Stimulated activated CD4-positive, alpha-beta T cell treated with anti-CD3 and anti-CD28 coated beads, Interleukin-4, amount 100 ng/mL, for 4 hours (primary cell): ENCODE measurements at regions not wholly inside any gene's neighbourhood (a gene's known extent, or its start where the extent isn't known, plus 50 kb on each side); places are given as distances from the start of the nearest gene placed in this dataset.
A peak's percentile ranks its signal among the peaks of the same experiment; 100 is the strongest.

Experiments
- DNase-seq, 2 experiments: peaks; one replicate each; pipeline ENCODE4 v3.0.0-alpha.2; 2020

DNA sequence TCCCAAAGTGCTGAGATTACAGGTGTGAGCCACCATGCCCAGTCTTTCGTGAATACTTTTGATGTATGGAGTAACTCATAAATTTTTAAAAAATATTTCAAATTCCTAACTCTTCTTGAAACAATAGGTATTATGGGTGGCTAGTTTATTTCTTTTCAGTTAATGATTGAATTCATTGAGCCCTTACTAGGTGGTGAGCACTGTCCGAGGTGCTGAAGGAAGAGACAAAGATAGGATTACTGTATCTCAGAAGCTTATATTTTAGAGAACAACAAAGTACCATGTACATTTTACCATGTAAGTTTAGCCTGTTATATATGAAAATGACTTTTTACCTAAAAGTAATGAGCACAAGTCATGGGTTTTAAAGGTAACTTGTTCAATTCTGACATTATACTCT lies 418.3 kb downstream of the NPIPA7 start:
- no peak for DNase-seq

DNA sequence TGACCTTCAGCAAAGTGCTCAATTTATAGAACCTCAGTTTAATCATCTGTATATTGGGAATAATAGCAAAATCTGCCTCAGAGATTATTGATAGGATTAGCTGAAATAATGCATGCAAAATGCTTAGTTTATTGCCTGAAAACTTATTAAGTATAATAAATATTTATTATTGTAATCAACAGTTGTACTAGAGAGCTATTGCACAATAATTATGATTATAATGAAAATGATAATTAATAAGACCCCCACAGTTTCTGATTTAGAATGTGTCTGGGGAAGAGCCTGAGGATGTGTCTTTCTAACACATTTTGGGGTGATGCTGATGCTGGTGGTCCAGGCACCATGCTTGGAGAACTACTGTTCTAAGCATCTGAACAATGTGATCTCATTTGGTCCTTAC lies 419.6 kb downstream of the NPIPA7 start:
- no peak for DNase-seq

DNA sequence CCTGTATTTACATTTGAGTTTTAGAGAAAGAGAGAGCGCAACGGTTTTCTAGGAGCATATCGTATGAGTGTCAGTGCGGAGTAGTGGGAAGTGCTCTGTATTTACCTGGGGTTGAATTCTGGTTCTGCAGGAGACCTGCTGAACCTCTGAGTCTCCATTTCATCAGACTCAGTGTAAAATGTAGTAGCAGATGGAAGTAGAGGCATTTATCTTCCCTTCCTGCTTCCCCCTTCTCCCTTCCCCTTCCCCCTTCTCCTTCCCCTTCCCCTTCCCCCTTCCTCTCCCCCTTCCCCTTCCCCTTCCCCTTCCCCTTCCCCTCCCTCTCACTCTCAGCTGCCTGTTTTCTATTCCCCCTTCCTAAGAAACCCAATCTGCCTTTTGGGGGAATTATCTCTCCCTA lies 426.9 kb downstream of the NPIPA7 start:
- DNase-seq = no peak

DNA sequence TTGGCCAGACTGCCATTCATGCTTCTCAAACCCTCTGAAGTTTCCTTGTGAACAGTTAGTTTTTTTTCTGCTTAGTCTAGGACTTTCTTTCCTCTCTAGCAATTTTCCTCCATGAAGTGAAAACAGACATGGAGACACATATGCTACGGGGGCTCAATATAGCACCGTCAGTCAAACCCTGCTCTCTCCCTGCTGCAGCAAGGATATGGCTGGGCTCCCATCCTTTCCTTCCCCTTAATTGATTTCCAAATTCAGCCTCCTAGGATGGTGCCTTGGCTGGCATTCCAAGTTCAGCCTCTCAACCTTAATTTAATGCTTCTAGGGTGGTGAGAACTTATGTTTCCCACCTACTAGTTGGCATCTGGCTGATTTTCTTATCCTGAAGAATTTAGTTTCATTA lies 436.7 kb downstream of the NPIPA7 start:
- no peak for DNase-seq

DNA sequence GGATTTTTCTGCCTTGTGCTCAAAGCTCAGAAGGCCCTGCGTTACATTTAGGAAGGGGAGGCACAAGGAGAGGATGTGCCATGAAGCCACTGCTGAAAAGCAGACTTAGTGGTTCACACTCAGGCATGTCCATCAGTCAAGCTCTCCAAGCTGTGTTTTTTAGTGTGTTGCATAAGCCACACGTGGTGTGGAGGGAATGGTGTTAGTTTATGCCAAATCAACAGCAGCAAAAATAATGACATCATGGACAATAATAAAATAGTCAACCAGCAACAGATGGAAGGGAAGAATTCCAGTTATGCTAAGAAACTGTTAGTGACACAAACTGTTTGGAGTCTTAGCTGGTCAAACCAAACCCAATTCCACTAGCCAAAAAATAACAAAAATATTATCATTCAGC lies 438.3 kb downstream of the NPIPA7 start:
- no peak for DNase-seq

DNA sequence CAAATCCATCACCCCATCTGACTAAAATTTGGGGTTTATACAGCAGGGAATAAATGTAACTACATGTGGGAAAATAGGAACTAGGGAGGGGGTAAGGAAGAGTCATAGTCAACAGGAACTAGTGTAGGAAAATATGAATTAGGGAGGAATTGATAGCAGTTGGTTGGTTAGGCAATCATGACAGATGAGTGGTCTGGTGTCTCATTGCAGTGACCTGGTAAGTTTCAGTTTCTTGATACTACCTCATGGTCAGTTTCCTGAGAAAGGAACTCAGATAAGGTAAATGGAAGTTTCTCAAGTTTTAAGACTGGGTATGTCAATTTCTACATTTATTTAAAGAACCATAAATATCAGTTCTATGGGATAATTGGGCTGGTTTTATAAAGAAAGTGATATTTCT lies 442.3 kb downstream of the NPIPA7 start:
- DNase-seq = no peak

DNA sequence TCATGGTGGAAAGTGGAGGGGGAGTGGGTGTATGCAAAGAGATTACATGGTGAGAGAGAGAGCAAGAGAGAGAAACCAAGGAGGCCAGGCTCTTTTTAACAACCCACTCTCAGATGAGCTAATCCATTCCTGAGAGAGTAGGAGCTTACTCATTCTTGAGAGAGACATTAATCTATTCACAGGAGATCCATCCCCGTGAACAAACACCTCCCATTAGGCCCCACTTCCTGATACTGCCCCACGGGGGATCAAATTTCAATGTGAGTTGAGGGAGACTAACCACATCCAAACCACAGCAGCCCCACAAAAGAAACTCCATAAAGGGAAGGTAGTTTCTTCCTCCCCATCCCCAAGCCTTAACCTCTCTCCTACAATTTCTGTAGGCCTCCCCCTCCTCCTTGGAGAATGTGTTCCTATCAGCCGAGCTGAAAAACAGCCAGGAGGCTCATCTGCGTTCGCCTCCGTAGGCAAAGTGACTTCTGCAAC lies 450.0 kb downstream of the NPIPA7 start:
- no peak for DNase-seq

DNA sequence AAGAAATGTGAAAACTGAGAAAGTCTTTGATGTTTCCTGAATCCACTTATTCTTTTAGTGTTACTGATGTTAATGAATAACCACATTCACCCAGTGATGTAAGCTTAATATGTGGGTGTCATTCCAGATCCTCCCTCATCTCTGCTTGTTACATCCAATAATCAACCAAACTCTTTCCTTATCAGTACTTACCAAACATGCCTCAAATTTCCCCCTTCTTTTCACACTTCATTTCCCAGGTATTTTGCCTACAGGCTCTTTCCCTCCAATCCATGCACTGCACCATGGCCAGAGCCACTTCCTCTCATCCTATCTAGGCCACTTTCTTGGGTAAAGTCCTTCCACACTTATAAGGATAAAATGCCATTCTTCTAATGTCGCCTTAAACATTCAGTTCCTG lies 451.5 kb downstream of the NPIPA7 start:
- DNase-seq = no peak

DNA sequence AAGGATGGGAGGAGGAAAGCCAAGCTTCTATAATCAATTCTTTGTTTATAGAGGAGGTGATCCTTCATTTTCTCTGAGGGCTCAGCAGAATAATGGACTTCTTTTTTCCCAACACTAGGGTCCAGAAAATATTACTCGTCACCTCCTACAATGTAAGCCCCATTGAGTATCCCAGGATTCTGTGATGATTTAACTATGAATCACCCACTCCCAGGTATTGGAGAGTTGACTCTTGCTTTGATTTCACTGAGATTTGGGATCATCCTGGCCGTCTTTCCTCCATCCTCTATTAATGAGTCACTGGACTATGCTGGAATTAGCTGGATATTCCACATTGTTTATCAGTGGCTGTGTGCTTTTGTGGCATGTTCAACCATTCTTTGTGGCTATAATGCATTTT lies 452.0 kb downstream of the NPIPA7 start:
- no peak for DNase-seq

DNA sequence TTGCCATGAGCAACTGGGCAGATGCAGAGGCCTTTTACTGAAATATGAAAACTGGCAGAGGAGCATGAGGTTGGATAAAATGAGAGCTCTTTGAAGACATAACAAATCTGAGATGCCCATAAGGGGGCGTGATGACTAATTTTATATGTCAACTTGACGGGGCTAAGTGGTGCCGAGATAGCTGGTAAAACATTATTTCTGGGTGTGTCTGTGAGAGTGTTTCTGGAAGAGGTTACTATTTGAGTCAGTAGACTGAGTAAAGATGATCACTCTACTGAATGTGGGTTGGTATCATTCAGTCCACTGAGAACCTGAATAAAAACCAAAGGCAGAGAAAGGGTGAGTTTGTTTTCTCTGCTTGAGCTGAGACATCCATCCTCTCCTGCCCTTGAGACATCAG lies 454.2 kb downstream of the NPIPA7 start:
- no peak for DNase-seq

DNA sequence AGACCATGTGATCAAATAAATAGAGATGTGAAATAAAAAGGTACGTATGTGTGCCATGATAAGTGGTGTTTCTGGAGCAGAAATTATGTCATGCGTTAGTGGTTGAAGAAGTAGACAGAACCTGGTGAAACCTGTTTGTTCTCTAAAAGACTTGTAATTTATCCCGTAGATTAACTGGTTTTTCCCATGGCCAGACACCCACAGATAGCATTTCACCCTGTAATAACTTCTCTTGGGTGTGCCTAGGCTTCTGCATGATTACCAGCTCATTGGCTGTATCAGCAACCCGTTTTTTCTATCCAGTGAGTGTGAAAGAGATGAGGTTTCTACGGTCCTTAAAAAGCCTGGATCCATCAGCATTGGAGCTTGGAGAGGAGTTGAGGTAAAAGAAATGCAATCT lies 471.3 kb downstream of the NPIPA7 start:
- DNase-seq = no peak

DNA sequence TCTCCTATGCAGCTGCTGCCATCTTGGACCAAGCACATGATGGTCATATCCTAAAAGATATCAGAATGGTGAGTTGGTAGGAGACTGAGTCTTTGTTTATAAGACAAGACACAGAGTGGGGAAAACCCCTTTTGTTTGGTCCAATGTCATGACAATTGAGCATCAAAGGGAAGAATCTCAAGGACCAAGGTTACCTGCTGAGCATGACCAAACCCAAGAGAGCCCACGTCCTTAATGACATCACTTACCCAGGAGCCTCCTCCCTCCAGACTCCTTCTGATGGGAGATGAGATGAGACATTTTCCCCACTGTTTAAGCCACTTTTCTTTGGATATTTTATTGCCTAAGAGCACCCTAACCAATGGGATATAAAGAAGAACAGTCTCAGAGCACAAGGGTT lies 478.1 kb downstream of the NPIPA7 start:
- DNase-seq = no peak

DNA sequence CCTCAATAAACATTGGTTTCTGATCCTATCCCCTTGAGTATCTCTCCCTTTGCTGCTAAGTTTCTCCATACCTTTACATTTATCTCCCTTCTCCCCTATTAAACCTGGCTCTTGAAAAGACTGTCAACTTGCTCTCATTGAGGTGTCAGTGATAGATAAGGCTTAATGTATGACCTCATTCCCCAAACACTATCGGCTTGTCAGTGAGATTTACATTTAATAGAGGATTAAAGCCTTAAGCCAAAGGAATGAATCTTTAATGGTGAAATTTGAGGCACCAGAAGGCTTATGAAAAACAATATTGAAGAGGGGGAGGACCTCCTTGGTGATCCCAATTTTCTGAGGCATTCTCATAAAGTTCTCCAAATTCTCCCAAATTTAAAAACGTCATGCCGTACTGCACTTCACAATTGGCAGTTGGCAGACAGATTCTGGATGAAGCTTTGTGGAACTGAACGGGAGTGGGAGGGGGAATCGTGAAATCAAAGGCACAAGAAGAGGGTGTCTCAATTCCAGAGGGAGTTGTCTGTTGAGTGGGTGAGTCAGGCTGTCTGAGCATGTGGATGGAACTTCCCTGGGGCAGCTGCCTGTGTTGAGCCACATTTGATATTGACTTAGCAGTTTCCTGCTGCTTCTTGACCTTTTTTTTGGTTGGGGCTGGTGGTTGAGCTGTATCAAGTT lies 478.8 kb downstream of the NPIPA7 start:
- DNase-seq = no peak

DNA sequence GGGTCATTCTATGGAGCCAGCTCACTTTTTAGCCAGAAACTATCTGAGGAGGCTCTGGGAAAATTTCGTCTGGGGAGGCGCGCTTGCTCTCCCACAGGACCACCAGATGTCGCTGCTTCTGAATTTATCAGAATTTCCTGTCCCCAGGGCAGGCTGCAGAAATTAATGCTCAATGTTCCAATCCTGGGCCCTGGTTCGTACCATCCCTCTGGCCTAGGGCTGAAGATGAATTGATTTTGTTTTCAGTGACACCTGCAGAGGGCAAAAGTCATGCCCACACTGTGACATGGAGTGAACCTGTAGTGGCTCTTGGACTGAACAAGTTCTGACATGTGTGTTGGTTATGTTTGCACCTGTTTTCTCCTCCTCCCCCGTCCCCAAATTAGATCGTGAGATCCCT lies 482.6 kb downstream of the NPIPA7 start:
- peak; percentile 24 to 42 for DNase-seq

DNA sequence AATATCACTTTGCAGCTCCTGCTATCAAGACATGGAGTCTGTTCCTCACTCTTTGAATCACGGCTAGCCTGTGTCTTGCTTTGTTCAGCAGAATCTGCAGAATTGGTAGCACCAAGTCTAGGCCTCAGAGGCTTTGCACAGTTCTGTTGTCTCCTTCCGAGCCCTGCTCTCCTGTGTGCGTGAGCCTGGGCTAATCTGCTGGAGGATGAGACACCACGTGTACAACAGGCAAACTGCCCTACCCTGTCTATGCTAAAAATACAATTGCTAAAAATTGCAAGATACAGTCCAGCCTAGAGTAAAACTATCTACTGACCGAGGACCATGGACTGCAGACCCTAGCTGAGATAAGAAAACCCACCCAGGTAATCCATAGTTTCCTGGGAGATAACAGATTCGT lies 484.7 kb downstream of the NPIPA7 start:
- DNase-seq = no peak

DNA sequence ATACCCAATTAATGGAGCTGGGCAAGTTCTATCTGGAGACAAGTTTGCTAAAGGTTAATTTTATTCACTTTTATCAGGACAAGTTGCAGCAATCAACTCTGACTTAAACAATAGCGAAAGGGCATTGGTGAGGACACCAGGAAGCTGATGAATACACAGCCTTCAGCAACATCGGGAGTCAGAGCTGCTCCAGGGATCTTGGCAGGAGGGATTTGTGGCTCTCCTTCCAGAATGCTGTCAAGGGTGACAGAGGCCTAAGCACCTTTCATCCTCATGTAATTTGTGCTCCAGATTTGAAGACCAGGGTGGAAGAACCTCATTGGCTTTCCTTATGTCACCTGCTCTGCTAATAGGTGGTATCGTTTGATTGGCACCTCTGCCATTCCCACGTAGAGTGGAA lies 485.6 kb downstream of the NPIPA7 start:
- DNase-seq = no peak

DNA sequence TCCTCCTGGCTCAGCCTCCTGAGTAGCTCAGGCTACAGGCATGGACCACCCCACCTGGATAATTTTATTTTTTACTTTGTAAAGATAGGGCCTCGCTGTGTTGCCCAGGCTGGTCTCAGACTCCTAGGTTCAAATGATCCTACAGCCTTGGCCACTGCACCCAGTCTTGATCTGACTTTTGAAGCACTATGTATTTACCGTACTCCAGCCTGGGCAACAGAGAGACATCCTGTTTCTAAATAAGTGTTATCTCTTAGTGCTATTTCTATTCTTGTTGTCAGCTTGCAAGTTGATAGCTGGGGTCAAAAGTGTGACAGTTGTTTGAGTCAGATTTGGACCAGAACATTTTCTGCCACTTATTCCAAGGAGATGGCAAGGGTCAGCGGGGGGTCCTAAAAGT lies 486.4 kb downstream of the NPIPA7 start:
- no peak for DNase-seq

DNA sequence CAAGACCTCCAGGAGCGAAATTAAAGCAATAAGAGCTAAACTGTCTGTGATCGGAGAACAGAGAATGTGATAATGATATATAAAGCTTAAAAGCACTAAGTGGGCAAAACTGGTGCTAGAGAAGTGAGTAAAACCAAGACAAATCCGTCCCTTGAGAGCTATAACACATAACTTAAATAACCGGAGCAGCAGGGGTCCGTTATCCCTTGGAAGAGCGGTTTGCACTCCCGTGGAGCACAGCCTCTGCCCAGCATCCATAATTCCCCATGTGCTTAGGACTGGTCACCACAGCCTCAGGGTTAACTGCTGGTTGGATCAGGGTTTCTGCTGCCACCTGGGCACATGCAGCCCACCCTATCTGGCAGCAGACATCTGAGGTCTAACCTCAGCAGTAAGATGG lies 489.0 kb downstream of the NPIPA7 start:
- DNase-seq = no peak

DNA sequence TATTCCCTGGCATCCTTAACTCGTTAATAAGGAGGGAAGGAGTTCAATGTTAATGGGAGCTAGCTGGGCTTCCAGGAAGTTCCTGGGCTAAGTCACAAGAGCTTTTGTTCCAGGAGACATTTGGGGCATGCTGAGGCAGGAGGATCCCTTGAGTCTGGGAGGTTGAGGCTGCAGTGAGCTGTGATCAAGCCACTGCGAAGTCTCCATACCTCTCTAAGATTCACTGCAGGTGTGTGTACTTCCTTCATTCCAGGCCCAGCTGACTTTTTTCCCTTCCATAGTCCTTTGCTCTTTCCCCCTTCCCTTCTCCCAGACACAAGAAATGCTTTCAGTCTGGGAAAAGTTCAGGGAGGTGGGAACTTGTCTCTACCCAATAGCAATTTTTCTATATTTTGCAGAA lies 489.8 kb downstream of the NPIPA7 start:
- DNase-seq = no peak

DNA sequence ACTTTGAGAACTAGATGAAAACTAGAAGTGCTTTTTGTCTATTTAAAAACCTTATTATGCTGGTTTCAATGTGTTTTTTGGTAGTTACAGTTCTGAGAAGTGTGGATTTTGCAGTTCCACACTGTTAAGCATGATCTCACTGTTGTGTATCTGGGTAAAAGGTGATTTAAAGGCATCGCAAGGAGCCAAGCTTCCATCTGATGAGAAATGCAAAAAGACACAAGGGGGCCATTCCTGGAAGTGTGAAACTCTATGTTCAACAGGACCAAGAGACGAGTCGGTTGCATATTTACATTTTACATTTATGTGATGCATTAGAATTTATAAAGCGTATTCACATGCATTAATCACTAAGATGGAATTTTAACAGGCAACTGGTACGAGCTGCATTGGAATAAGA lies 490.8 kb downstream of the NPIPA7 start:
- DNase-seq = no peak

DNA sequence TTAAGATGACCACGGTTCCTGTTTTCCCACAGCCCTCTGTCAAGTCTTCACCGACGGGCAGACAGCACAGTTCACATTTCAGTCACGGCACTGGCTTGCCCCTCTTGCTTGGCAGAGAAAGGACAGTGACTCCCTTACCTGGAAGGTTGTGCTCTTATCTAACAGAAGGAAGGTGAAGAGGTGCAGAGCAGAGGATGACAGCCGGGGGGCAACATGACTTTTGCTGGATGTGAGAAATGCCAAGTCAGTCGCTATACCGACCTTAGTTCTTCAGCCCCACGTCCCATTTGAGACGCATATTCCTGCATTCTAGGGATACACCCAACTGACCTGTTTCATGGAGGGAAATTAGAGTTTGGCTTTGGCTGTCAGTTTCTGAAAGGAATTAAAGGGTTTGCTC lies 492.3 kb downstream of the NPIPA7 start:
- DNase-seq = no peak

DNA sequence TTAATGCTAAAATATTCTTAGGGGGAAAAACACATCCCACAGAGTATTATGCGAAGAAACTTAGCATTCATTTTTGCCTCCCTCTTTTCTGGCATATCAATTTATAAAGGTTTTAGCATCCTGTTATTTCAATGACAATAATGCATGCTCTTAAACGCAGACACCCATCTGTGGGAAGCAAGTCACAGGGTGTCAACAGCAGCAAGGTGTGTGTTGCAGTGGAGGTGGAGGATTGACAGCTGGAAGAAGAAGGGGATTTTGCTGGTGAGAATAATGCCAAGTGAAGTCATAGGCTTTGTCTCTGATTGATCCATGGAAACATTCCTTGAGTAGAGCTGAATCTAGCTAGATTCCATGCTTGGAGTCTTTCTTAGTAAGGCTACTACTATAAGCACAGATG lies 498.1 kb downstream of the NPIPA7 start:
- DNase-seq = no peak

DNA sequence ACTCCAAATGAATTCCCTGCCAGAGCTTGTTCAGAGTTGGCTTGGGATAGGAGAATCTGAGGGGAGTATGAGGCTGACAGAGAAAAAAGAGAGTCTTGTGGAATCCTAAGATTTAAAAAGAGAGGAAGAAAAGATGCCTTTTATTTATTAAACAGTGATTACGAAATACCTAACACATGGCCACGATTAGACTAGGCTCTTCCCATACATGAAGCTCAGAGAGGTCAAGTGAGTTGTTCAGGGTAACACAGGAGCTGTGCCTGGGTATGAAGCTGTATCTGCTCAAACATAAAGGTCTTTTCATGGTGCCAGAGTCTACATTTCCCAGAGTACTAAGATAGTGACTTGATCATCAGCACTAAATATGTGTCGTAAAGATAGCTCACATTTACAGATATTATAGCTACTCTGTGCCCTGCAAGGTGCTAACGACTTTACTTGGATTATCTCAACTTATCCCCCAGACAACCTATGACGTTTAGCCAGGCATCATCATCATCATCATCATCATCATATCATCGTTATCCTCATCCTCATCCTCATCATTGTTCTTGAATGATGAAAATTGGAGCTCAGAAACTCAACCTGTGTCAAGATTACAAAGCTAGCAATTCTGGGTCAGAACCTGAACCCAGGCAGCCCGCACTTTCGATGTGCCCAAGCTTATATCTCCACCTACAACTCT lies 500.8 kb downstream of the NPIPA7 start:
- DNase-seq = no peak

DNA sequence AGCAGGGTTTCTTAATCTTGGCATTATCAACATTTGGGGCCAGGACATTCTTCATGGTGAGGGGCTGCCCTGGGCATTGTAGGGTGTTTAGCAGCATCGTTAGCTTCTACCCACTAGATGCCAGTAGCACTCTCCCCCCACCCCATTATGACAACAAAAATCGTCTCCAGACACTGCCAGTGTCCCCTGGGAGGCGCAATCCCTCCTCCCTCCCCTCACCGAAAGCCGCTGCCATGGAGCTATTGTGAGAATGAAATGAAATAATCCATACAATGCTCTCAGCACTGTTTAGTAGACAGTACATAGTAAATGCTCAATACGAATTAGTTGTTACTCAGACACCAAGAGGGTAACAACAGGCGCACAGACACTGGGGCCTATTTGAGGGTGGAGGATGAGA lies 502.9 kb downstream of the NPIPA7 start:
- no peak for DNase-seq

DNA sequence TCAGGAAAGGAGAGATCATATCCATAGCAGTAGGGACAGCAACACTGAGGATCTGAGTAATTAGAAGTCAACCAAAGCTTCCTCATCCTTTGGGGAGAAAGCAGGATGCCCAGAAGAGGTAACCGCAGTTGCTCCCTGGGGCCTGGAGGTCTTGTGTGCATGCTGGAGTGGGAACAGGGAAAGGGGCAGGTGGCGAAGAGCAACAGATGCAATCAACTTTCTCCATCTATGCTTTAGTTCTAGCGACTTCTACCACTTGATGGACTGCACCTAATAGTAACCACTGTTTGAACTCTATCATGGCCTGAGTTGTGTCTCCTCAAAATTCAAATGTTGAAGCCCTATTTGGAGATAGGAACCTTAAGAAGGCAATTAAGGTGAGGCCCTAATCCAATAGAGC lies 503.8 kb downstream of the NPIPA7 start:
- no peak for DNase-seq
